HG03280 (cell line): ENCODE measurements at regions not wholly inside any gene's neighbourhood (a gene's known extent, or its start where the extent isn't known, plus 50 kb on each side); places are given as distances from the start of the nearest gene placed in this dataset.

Source experiments
- ATAC-seq: cut with Tn5 transposase; IDR thresholded peaks from one replicate; pipeline ENCODE4 v1.9.1; 2021; ENCODE audit warnings: mild to moderate bottlenecking, moderate library complexity; ENCODE audit not compliant: unreplicated experiment

DNA sequence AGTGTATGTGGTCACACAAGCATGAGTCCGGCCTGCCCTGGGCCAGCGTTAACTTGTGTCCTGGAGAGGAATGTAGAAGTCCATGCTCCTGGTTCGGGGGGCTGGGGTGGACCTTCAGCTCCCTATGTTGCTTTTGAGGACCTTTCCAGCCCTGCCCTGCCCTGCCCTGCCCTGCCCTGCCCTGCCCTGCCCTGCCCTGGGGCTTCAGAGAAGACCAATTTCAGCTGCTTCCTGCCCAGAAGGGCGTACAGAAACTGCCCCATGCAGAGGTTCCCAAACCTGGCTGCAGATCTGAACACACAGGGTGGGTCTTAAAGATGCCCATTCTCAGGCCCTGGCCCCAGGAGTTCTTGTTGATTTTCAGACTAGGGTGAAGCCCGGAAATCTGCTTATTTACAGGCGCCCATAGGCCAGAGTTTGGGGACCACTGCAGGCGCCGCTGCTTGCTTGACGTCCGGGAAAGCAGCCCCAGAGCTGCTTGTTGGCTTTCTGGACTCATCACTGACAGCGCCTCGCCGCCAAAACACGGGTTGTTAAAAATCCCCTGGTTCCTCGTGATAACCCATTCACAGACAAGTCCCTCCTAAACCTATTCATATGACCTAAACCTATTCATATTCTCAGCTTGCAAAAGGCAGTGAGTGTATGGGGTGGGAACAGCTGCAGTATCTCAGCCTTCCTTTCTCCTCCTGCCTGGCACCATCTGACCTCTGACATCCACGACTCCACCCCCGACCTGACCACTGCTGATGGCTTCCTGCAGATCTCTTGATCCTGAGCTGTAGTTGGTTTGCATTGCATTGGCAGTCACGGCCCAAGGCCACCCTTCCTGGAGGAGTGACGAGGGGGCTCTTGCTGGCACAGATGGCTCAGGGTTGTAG is 198.3 kb downstream of the GLI2 start:
- ATAC-seq: no peak

DNA sequence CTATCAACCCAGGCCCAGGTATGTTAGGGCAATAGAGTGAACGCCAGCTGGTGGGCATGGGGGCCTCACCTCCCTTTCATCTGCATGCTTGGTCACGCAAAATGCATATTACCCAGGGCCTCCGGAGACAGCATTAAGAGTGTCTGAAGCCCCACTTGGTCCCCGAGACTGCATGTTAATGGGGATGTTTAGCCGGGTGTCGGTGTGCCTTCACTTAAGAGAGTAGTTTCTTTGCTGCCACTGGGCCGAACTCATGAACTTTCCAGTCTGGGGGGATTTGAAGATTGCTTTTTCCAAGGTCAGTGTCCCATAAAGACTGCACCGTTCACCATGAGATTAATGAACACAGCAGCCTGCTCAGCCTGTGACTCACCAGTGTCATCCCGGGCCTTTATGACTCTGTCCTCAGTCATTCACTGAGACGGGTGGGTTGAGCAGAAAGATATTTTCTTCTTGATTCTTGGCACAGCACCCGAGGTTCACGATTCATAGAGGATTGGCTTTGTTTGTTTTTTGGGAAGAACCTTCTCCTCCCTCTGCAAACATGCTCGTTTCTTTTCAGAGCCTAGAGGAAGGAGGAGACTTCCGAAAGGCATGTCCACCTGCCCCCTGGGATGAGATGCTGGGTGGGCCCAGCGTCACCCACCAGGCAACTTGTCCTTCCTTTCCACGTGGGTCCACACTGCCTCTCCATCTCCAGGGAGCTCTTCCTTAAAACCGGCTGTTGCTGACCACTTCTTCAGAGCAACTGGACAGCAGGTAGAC is 199.1 kb downstream of the GLI2 start:
- ATAC-seq: no peak

DNA sequence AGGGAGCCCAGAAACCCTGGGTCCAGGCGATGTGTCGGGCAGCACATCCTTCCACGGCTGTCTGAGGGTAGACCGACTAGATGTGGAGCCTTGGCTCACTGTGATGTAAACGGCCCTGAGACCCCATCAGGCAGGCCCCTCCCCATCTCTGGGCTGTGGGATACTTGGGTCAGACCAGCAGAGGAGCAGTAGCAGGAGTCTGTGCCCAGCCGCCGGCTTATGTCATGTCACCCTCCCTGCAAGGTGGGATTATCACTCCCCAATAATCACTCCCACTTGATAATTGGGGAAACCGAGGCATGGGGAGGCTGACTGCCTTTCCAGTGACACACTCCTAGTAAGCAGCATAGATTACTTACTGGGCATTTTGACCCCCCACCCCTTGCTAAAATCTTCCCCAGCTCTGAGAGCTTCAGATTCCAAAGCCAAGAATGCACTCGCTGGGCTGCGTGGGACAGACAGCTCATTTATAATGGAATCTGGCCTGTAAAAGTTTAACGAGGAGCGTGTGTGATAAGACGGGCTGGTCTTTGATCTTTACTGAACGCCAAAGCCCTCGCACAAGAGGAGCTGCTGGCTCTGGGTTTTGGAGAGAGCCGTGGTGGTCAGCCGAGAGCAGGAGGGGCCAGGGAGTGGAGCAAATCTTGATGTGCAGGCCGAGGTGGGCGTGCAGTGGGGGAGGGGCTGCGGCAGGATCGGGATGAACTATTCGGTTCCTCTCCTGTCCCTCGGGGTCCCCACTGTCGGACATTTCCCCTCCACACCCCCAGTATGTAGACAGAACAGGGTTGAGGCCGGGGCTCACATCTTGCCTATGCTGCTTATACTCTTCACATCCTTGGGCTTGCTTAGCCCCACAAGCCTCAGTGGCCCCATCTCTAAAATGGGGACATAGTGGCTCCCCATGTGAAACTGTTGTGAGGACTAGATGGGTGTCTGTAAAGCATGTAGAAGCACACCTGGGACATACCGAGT is 200.0 kb downstream of the GLI2 start:
- ATAC-seq: no peak

DNA sequence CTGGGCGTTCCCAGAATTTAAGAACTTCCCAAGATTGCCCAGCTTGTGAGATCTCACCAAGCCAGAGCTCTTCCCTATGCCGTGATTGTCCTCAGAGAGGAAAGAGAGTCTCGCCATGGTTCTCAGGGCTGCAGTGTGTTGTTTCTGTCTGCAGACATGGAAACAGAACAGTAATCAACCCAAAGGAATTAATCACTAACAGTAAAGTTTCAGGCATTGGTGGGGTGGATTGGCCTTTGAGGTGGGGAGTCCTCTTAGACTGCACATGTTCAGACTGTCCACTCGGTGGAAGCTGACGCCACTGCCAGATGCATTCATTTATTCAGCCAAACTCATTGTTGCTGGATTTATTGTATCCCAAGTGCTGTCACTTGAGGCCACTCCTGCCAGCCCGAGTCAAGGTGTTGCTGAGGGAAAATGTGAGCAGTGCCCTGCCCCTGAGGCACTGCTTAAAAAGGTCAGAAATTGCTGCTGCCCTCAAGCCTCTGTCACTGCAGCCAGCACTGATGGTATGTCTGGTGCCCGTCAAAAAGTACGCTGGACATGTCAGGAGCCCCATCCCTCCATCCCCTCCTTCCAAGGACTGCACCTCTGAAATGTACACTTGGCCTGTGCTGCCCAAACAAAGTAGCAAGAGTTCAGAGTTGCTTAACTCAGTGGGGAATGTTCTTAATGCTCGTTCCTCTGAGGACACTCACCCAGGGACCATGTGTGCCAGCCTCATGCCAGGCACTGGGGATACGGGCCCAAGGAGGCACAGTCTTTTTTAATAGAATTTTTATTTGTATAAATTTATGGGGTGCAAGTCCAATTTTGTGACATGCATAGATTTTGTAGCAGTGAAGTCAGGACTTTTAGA is 201.0 kb downstream of the GLI2 start:
- no peak for ATAC-seq

DNA sequence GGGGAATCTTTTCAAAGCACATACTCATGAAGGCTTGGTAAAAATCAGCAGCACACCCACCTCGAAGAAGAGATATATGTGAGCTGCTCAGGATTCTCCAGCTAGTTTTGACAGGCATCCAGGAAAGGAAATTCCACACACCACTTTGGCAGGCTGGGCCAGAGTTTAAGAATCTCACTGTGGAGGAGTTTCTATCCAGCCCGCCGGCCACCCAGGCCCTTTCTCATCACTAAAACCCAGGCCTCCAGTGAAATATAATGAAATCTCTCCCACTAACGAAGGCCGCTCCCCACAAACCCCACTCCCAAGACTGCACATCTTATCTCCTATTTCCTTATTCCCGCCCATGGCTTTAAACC is 202.0 kb downstream of the GLI2 start:
- ATAC-seq: no peak

DNA sequence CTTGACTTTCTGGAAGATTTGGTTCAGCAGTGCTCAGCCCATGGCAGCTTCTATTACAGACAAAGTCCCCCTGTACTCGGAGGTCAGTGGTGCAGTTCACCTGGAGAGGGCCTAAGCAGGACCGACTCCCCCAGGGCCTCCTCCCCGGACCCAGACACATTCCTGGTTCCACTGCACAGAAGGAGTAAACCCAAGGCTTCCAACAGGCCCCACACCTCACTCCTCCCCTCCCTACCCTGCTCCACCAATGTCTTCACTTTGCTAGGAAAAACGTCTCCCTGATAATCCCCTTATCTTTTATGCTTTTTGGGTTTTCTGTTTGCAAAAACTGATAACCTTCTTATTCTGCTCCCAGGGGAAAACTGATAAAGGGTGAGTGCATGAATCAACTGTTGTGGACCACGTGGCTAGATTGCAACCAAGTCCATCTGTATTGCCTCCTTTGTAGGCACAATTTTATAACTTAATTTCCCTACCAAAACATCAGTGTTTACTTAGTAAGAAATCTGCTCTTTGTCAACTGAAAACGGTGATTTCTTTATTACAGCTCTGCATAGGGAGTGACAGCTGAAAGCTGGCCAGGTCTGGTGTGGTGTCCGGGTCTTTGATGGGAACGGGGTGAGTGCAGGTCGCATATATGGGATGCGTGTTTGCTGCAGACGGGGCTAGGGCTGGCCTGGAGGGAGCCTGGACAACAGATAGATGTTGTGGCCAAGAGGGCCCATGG is 202.5 kb downstream of the GLI2 start:
- no peak for ATAC-seq

DNA sequence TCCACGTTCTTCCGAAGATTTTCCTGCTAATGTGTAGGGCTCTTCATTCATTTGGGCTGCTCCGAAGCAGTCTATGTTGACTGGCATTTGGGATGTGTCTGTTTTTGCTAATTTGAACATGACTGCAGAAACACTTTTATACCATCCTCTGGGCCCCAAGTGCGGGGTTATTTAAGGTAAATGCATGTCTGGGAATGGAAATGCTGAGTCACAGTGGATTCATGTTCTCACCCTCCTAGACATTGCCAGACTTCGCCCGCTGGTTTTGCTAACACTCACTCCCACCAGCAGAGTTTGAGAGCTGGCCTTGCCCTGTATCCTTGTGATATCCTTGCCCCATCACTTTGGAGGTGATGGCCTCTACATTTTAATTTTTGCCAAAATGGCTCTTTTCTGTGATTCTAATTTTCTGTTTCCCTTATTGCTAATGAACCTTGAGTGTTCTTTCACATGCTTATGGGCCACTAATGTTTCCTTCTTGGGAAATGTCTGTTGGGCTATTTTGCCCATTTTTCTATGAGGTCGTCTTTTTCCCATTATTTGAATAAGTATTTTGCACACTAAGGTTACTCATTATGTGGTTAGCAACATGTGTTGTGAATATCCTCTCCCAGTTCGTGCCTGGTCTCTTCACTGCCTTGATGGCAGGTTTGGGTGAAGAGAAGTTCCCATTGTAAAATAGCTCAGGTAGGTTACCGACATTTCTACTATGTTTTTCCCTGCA is 204.1 kb downstream of the GLI2 start:
- no peak for ATAC-seq

DNA sequence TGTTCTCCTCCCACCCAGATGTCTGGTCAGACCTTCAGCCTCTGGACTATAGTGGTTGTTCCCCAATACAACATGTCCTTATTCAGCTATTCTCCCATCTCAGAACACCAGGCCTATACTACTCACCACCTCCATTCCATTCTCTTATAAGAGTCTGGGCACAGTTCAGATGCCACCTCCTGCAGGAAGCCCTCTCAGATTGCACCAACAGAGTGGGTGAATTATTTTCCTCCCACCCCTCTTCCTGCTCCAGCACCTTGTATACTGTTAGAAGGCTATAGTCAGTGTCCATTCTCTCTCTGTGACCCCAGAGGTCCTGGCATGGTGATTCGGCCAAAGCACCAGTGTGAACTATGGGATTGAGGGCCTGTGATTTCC is 204.6 kb downstream of the GLI2 start:
- no peak for ATAC-seq

DNA sequence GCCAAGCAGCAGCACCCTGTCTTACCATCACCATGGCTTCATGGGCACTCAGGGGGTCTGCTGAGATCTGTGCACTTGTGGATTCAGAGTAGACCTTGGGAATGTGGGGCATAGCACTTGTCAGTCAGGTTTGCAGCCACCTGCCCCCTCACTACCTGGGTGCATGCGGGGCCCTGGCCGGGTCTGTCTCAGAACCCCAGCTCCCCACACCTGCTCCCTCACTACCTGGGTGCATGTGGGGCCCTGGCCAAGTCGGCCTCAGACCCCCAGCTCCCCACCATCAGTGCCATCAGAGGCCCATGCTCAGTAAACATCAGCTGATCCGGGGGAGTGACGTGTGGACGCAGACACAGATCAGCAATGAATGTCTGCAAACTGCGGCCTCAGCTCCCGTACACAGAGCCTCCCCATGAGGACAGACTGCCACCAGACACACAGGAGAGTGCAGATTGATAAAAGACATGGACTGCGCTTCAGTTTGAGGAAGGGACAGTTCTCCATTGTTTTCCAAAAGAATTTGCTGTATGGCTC is 205.1 kb downstream of the GLI2 start:
- no peak for ATAC-seq

DNA sequence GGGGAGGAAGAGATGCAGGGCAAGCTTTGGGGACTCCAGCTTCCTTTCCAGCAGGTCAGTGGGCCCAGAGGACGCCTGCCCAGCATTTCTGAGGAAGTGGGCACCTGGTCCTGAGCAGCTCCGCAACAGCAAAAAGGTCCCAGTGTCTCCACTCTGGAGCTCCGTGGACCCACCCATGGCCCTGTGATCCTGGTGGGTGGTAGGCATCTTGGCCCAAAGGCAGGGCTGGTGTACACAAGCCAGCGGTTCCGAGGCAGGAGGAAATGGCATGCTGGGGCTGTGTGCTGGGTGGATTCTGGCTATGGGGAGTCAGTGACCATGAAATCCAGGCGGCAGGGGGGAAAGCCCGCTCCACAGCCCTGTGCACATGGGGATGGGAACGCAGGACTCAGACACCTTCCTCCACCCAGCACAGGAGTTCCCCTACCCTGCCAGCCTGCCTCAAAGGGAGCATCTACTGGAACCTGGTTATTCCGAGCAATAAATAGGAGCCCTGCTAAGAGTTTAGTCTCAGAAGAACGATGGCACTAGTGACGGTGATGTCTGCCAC is 206.0 kb downstream of the GLI2 start:
- no peak for ATAC-seq

DNA sequence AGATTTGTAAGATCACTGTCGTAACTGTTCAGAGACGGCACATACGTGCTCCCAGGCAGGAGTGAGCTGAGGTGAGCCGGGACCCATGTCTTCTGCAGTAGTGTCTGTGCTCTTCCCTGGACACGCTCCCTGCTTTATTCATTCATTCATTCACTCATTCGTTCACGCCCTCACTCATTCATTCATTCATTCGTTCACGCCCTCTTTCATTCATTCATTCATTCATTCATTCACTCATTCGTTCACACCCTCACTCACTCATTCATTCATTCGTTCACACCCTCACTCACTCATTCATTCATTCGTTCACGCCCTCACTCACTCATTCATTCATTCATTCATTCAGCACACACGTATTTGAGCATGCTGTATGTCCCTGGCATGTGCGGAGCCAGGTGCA is 207.0 kb downstream of the GLI2 start:
- ATAC-seq: no peak

DNA sequence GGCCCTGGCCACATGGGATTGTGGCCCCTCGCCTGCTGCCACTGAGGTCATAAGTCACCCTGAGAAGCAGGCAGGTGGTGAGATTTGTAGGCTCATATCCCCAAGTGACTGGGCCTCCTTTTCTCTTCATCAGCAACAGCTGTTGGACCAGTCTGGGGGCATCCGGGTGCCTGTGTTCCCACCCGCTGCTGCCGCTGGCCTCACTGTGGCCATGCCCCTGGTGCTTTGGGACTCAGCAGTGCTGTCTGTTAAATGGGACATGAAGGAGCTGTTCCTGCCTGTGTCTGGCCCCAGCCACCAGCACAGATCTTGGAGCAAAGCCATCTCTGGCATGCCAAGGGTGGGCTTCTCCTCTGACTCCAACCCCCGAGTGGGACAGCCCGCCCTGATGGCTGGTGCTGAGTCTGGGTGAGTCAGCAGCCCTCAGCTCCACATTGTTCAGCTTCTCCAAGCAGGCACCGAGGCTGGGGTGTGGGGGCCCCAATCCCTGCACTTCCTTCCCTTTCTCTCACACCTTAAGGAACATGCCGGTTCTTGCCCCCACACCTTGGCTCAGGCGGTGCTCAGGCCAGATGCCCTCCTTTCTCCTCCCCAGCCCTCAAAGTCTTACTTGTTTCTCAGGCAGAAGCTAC is 207.9 kb downstream of the GLI2 start:
- no peak for ATAC-seq

DNA sequence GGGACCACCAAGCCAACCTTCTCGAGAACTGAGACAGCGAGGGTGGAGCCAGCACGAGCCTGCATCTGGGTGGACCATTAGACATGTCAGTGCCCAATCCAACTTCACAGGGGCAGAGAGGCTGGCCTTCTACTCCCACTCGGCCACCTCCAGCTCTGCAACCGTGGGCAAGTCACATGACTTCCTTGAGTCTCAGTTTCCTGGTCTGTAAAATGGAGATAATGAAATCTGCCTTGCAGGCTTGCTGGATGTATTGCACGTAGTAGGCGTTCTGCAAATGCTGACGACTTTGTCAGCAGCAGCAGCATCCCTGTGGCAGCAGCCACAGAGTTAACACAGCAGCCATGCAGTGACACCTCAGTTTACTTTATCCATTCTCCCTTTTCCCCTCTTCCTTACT is 208.9 kb downstream of the GLI2 start:
- no peak for ATAC-seq

DNA sequence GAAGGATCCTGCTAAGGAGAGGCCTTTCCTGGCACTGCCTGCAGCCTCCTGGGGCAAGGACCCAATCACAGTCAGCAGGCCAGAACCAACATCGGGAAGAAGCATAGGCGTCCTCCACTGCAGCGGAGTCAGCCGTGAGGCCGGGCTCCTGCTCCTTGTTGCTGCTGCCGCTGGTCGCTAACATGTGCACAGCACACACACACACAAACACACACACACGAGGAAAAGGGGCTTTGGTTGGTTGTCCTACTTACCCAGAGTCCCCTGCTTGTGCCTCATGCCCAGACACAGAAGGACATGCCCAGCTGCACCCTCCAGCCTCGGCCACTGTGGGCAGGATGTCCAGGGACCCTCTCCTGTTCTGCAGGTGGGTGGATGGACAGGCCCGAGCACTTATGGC is 209.4 kb downstream of the GLI2 start:
- no peak for ATAC-seq

DNA sequence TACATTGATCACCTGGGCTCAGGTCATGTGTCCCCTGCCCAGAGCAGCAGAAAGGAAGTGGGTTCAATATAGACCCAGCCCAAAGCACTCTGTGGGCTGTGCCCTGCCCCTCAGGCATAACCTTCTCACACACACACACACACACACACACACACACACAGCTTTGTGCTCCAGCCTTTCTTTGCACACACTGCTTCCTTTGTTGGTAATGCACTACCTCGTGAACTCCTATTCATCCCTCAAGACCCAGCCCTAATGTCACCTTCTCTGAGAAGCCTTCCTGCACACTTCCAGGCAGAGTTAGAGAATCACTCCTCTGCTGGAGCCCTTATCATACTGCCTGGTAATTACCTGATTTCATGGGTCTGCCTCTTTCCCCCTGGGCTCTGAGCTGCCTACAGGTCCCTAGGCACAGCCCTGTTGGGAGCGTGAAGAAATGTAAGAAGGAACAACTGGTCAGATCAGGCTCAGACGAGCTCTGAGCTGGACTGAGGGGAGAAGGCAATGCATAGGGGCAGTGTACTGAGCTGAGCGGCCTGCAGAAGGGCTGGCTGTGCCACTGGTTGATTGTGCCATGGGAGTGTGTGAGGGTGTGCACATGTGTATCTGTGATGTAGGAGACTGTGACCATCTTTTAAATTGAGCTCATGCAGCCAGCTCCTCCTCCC is 210.3 kb downstream of the GLI2 start:
- no peak for ATAC-seq

DNA sequence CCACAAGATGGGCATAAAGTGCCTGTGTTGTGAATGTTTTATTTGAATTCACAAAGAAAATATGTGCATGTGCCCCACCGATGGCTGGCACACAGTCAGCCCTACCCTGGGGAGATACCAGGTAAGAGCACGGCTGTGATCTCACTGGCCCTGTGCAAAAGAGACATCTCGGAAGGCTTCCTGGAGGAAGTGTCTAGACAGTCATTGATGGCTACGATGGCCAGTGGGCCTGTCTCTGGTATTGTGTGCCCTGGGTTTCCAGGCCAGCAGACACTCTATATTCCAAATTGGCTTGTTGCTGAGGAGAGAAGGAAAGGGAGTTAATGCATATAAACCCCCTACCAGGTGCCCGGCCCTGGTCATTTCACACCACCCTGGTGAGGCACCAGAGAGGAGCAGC is 211.7 kb downstream of the GLI2 start:
- ATAC-seq: no peak

DNA sequence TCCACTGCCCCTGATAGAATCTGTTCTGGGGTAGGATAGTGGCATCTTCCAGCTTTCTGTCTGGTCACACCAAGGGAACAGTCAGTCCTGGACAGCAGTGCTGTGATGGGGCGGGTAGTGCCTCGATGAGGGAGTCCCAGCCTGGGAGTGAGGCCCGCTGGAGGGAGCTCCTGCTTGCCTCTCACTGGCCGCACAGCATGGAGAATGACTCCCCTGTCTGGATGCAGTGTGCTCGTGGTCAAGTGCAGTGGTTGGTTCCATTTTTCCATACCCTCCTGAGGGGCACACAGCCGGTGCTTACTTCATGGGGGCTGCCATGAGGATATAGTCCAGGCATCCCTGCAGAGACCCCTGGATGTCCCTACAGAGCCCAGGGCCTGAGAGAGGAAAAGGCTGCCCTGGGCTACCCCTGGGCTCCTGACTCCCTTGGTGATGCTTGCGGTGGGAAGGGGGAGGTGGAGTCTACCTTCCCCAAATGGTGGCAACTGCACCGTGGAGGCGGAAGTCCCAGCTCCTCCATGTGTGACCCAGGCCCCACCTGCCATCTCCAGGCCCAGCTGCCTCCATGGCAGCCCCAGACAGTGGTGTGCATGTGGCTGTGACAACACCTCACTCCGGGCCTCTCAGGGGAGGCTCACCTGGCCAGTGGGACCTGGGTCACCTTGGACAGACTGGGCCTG is 212.5 kb downstream of the GLI2 start:
- ATAC-seq: no peak
